Stimulated activated naive CD4-positive, alpha-beta T cell (primary cell): ENCODE measurements at regions not wholly inside any gene's neighbourhood (a gene's known extent, or its start where the extent isn't known, plus 50 kb on each side); places are given as distances from the start of the nearest gene placed in this dataset.

ENCODE experiments used
- DNase-seq, 6 experiments: peaks; one replicate each; lab custom pipeline; 2025; lab: John Stamatoyannopoulos, UW

DNA sequence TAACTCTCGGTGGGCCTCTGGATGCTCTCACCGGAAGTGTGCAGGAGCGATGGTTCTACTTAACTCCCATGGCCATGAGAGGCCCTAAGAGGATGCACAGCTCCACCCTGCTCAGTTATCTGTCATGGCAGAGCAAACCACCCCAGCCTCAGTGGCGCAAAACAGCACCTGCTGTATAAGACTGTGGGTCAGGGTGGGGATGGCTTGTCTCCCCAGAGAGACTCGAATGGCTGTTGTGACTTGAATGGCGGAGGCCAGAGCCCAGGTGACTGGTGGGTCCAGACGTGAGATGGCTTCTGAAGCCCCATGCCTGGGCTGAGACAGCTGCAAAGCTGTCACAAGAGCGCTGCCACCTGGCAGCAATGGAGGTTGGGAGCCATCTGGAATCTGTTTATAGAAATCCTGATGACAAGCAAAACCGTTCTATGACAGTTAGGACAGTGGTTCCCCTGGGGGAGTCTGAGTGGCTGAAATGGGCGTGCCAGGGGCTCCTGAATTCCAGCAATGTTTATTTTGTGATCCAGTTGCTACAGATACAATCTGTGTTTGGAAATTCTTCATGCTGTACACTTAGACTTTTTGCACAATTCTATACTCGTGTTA, 490.5 kb downstream of the TCERG1L start:
- DNase-seq = no peak

- no peak for DNase-seq
These were observed 487.1 kb downstream of the TCERG1L start for GRCh38 chr10:130824230-130825014.

- no peak for DNase-seq
These were observed 477.9 kb downstream of the TCERG1L start for GRCh38 chr10:130833596-130833995.

- DNase-seq = no peak
These were observed 477.4 kb downstream of the TCERG1L start for GRCh38 chr10:130834170-130834569.

GRCh38 chr10:130834573-130834972, 476.9 kb downstream of the TCERG1L start:
- DNase-seq = no peak

GRCh38 chr10:130835068-130835467, 476.5 kb downstream of the TCERG1L start:
- DNase-seq = no peak

DNA sequence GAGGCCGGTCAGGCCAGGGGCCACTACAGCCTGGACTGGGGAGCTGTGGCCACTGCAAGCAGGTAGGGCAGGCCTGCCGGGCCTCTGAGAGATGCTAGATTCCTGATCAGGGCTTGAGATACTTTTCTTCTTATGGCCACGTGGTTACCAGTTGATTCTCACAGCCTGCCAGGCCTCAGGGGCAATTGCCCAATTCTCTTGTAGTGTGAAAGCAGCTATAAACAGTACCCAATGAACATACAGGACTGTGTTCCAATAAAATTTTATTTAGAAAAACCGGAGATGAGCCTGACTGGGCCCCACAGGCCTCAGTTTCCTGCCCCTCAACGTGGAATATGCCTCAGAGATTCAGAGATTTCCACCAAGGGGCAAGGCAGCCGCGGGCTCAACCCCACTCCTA, 475.2 kb downstream of the TCERG1L start:
- no peak for DNase-seq

- DNase-seq = no peak
These were observed 468.4 kb downstream of the TCERG1L start for GRCh38 chr10:130843051-130843653.

GRCh38 chr10:130844310-130844709, 467.2 kb downstream of the TCERG1L start:
- no peak for DNase-seq

- no peak for DNase-seq
These were observed 464.4 kb downstream of the TCERG1L start for GRCh38 chr10:130847170-130847569.

- no peak for DNase-seq
These were observed 462.7 kb downstream of the TCERG1L start for GRCh38 chr10:130848855-130849254.

DNA sequence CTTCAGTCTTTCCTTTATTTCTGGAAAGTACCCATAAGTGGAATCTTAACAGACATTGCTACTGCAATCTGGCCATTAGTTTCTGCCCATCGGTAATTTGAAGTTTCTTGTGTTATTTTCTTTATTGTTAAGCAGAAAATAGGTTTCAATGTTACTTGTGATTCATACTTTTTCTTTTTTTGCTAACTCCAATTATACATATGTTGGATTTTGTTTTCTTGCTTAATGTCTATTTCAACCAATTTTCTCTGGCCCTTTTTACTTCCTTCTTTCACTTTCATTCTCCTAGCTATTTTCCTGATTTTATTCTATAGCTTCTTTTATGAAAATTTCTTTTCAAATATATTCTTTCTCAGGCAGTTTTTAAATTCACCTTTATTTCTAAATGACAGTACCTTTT, 457.4 kb downstream of the TCERG1L start:
- no peak for DNase-seq

- no peak for DNase-seq
These were observed 453.8 kb downstream of the TCERG1L start for GRCh38 chr10:130857631-130858295.

DNA sequence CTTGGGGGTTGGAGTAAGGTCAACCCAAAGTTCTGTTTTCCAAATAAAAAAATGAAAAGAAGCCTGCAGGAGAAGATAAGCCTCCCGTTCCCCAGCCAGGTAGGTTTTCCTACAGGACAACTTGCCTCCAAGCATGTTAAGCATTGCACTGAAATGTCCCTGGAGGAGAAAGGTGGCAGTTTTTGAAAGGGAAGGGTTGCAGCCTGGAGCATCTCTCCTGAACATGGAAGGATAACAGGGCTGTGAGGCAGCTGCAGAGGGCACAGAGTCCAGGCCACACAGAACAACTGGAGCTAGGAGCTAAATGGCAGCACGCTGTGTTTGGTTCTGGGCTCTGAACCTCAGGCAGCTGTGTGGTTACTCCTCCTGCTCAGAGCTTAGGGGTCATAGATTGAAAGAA, 452.9 kb downstream of the TCERG1L start:
- no peak for DNase-seq

GRCh38 chr10:130859427-130859826, 452.1 kb downstream of the TCERG1L start:
- no peak for DNase-seq

- DNase-seq = no peak
These were observed 449.4 kb downstream of the TCERG1L start for GRCh38 chr10:130862122-130862521.

DNA sequence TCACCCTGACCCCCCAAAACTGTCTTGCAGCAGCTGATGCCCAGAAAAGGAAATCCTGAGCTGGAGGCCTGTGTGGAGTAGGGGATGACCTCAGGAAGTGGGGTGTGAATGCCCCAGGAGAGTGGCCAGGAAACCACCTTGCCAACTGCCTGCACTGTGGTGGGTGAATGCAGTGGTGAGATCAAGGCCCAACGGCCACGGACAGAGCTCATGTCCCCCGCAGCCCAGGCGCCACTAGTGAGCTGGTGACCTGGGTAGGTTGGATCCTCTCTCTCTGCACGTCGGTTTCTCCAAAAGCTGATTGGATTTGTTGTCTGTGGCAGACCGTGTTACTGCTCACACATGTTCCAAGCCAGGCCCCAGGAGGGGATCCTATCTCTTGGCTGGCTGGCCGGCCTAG, 448.9 kb downstream of the TCERG1L start:
- no peak for DNase-seq

GRCh38 chr10:130863044-130863443, 448.5 kb downstream of the TCERG1L start:
- no peak for DNase-seq

GRCh38 chr10:130864961-130865818, 446.3 kb downstream of the TCERG1L start:
- no peak for DNase-seq

DNA sequence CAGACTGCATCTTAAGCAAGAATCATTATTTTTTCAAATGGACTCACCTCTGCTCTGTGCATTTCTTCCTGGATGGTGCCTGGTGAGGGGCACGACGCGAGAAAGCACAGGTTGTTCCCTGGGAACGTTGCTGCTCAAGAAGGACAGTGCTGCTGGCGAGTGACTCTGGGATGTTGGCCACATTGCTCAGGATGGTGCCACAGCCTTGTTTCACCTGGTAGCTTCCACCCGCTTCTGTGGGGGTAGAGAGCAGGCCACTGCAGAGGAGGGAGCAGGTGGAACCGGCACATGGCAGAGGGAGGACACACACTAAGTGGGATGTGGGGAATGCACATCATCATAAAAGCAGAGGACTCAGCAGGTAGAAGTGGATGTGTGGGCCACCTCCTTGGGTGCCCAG, 444.7 kb downstream of the TCERG1L start:
- no peak for DNase-seq

GRCh38 chr10:130867446-130868194, 443.9 kb downstream of the TCERG1L start:
- DNase-seq = no peak
